CD4-positive, alpha-beta T cell treated with Interferon alpha-2 for 1 hour (primary cell): ENCODE measurements at regions not wholly inside any gene's neighbourhood (a gene's known extent, or its start where the extent isn't known, plus 50 kb on each side); places are given as distances from the start of the nearest gene placed in this dataset.
"Not testable (repeated sequence)": the region's sequence is repeated elsewhere in the genome, so short reads cannot be mapped to it uniquely, and the experiment has no call there.

Experiments used
- DNase-seq, 2 donors: peaks; one replicate each; pipeline ENCODE4 v3.0.0-alpha.2; 2020 to 2022

DNA sequence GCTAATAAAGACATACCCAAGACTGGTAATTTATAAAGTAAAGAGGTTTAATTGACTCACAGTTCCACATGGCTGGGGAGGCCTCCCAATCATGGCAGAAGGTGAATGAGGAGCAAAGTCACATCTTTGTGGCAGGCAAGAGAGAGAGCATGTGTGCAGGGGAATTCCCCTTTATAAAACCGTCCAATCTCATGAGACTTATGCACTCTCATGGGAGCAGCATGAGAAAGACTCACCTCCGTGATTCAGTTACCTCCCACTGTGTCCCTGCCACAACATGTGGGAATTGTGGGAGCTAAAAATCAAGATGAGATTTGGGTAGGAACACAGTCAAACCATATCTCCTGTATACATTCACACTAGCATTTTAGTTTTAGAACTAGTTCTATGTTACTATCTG lies 101.7 kb upstream of the NIPA1 start:
- not testable (repeated sequence) for DNase-seq

GRCh38 chr15:22699881-22700280 lies 86.6 kb upstream of the NIPA1 start:
- DNase-seq: not testable (repeated sequence)

- DNase-seq: not testable (repeated sequence)
Observed at GRCh38 chr15:22710831-22711341, 75.6 kb upstream of the NIPA1 start.

DNA sequence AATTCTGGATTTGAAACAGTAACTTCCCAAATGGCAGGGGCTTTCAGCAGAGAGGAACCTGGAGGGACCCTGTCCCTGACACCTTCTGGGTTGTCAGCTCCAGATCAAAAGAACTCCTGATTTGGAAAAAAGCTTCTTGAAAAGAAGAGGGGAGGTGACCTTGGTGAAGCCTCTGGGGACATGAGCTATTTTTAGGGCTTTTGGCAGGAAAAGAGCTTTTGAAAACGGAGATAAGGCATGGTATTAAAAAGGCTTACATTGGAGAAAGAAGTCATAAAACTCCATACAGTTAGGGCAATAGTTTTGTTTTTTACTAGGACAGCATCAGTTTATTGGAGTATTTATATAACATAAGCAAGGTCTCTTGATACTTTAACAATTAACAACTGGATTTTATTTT lies 72.5 kb upstream of the NIPA1 start:
- DNase-seq: not testable (repeated sequence)

- not testable (repeated sequence) for DNase-seq
Observed at GRCh38 chr15:22714358-22715132, 71.9 kb upstream of the NIPA1 start.

DNA sequence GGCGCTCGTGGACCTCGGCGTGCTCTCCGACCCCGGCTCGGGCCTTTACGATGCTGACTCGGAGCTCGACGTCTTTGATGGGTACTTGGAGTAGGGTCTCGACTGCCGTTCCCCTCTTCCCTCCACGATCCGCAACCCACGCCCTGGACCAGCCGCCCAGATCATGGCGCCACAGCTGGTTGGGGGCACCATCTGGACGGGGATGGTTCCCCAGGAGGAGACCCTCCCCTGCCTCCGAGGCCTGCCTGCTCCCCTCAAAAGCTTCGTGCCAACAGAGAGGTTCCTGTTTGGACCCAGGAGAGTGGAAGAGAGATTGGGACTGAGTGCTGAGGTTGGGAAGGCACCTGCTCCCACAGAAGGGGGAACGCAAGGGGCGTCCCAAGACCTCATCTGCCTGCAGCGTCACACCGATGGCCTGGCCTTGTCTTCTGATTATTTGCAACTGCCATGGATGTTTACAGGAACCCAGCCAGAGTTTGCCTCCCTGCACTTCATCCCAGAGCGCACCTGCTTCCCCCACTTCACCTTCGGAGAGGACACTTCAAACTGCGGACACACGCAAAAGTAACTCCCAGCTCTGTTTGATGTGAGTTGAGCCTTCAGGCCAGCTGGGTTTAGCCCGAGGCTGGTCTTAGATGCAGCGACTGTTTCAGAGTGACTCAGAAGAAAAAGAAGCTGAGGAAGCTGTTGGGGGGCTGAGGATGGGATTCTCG lies 71.2 kb upstream of the NIPA1 start:
- DNase-seq: not testable (repeated sequence)

DNA sequence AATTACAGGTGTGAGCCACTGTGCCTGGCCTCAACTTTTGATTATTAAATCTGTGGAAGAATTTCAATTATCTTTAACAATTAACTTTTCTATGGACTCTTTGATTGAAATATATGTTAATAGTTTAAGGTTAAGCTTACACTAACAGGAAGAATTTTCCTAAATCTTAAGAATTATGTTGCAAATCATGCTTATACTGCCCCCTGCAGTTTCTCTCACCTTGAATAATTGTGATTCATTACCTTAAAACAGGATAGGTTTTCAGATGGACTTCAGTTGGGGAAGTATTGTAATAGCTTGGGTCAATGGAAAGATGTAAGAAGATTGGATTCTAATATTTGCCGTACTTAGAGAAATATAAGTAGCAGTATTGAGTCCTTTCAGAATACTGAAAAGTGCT lies 66.5 kb upstream of the NIPA1 start:
- DNase-seq: peak in 1 of 2 donors; percentile 23

GRCh38 chr15:22726104-22726503 lies 60.3 kb upstream of the NIPA1 start:
- not testable (repeated sequence) for DNase-seq

DNA sequence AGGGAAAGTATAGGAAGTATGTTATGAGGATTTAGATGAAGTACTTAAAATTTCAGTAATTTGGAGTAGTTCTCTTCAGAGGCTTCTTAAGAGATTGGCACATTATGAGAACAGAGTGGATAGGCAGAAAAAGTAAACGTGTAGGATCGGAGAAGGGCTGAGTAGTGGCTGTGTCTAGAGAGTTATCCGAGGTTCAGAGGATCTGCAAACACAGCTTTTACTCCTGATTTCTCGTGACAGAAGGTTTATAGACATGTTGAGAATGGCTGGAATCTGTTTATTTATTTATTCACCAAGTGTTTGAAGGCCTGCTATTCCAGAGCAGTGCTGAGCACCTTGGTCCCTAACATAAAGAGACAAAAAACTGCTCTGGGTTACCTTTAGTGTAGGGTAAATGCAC lies 51.4 kb upstream of the NIPA1 start:
- DNase-seq: not testable (repeated sequence)

DNA sequence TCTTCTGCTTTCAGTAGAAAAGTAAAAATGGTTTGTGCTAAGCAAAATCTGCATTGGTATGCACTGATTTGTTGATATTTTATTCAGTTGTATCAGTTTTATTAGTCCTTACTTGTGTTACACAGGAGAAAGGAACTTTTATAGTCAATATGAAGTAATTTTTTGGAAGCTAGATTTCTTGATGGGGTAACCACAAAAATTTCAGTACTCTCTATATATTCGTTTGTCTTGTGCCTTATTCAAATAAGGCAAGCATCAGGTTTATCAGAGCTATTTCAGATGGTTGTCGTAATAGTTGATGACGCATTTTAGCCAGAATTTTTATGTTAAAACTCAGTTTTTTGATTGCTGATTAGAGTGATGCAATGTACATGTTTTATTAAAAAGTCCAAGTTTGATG lies 50.7 kb upstream of the NIPA1 start:
- DNase-seq: no peak

DNA sequence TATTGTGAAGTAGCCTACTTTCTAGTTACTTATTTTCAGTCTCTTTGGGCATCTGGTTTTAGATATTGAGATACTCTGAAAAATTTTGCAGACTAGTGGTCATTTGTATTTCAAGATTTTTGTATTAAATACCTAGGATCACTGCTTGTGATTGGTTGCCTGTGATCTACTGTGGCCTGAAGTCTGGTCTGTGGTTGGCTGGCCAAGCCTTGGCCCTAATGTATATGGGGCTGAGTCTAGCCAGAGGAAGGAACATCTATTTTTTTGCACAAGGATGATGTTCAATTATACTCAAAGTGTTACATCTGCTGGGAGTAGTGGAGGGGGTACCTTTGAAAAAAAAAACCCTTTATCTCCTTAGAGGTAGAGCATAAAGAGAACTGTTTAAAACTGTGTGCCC lies 50.2 kb upstream of the NIPA1 start:
- DNase-seq: not testable (repeated sequence)
